ENCODE measurements at regions not wholly inside any gene's neighbourhood (a gene's known extent, or its start where the extent isn't known, plus 50 kb on each side); places are given as distances from the start of the nearest gene placed in this dataset.

- Histone ChIP-seq H2AFZ (ENCODE audit: insufficient read depth, low read depth, low read length, poor library complexity, severe bottlenecking) (no peak overlapping the region), H3K4me2 (replicated peaks; ENCODE audit: low read depth, low read length, poor library complexity, severe bottlenecking) (no peak overlapping the region), H3K27me3 (replicated peaks in 1 of 4; ENCODE audit: control extremely low read depth in 1 of 4, control insufficient read depth in 3 of 4, insufficient read depth in 4 of 4, low read length in 3 of 4) (no peaks in the 10 kb centered on the region), H3K9me3 (ENCODE audit: control extremely low read depth in 1 of 3, control insufficient read depth in 2 of 3, insufficient read depth in 1 of 3, low read length in 2 of 3) (no peaks in the 10 kb centered on the region), H3K4me3 (ENCODE audit: control extremely low read depth in 1 of 5, extremely low read depth in 1 of 5, insufficient read depth in 1 of 5, low read depth in 2 of 5, low read length in 4 of 5) (no peak overlapping the region), H4K20me1 (ENCODE audit: control insufficient read depth, insufficient read depth, low read length, poor library complexity, severe bottlenecking) (no peaks in the 10 kb centered on the region), H3K9ac (ENCODE audit: low read length) (no peak overlapping the region), H3K27ac (ENCODE audit: low read length in 2 of 2) (no peak overlapping the region), H3K4me1 (ENCODE audit: control insufficient read depth in 2 of 2, insufficient read depth in 2 of 2, low read length in 2 of 2) (no peaks in the 10 kb centered on the region), H3K36me3 (replicated peaks in 1 of 2; ENCODE audit: control extremely low read depth in 1 of 2, control insufficient read depth in 1 of 2, extremely low read depth in 1 of 2, insufficient read depth in 2 of 2, low read length in 1 of 2) (no peaks in the 10 kb centered on the region), H3K79me2 (ENCODE audit: control insufficient read depth, insufficient read depth, low read length) (no peaks in the 10 kb centered on the region)
- no peak for ATAC-seq (ENCODE audit: low read depth)
- ChIA-PET CTCF (no interaction called here), POLR2A (no interaction called here)
- no peaks in the 10 kb centered on the region for H3K9me3 Mint-ChIP-seq (ENCODE audit: insufficient read depth)
- H3K4me3 Mint-ChIP-seq: no peak overlapping the region
- no peaks in the 10 kb centered on the region for H3K4me1 Mint-ChIP-seq
- WGBS (ENCODE audit: insufficient coverage): 77% methylated on average over 3 of the region's 4 CpGs
- H3K27me3 Mint-ChIP-seq: no peaks in the 10 kb centered on the region
- DNase-seq: no peak
- intact Hi-C loops (cut with micrococcal nuclease): no loop called here
- H3K27ac Mint-ChIP-seq: no peak overlapping the region
- TF ChIP-seq CTCF (IDR thresholded peaks at IDR 0.05) (no peak), EZH2 (IDR thresholded peaks at IDR 0.05; ENCODE audit: borderline replicate concordance, insufficient read depth, low read depth, low read length, poor library complexity, severe bottlenecking) (no peak)
Measured at GRCh38 chr11:56889986-56890385, 98.7 kb upstream of the OR5AK2 start.

- POLR2A ChIA-PET: no interaction called here
- Mint-ChIP-seq H3K9me3 (ENCODE audit: insufficient read depth) (no peaks in the 10 kb centered on the region), H3K27me3 (no peaks in the 10 kb centered on the region), H3K4me1 (no peaks in the 10 kb centered on the region), H3K4me3 (no peak overlapping the region), H3K27ac (no peak overlapping the region)
- Histone ChIP-seq H3K79me2 (ENCODE audit: control insufficient read depth, insufficient read depth, low read length) (no peaks in the 10 kb centered on the region), H2AFZ (ENCODE audit: insufficient read depth, low read depth, low read length, poor library complexity, severe bottlenecking) (no peak overlapping the region), H3K9me3 (ENCODE audit: control extremely low read depth in 1 of 3, control insufficient read depth in 2 of 3, insufficient read depth in 1 of 3, low read length in 2 of 3) (no peaks in the 10 kb centered on the region), H3K9ac (ENCODE audit: low read length) (no peak overlapping the region), H3K4me2 (replicated peaks; ENCODE audit: low read depth, low read length, poor library complexity, severe bottlenecking) (no peak overlapping the region), H3K27me3 (replicated peaks in 1 of 4; ENCODE audit: control extremely low read depth in 1 of 4, control insufficient read depth in 3 of 4, insufficient read depth in 4 of 4, low read length in 3 of 4) (no peaks in the 10 kb centered on the region), H3K27ac (ENCODE audit: low read length in 2 of 2) (no peak overlapping the region), H3K4me3 (ENCODE audit: control extremely low read depth in 1 of 5, extremely low read depth in 1 of 5, insufficient read depth in 1 of 5, low read depth in 2 of 5, low read length in 4 of 5) (no peak overlapping the region), H3K36me3 (replicated peaks in 1 of 2; ENCODE audit: control extremely low read depth in 1 of 2, control insufficient read depth in 1 of 2, extremely low read depth in 1 of 2, insufficient read depth in 2 of 2, low read length in 1 of 2) (no peaks in the 10 kb centered on the region), H4K20me1 (ENCODE audit: control insufficient read depth, insufficient read depth, low read length, poor library complexity, severe bottlenecking) (no peaks in the 10 kb centered on the region), H3K4me1 (ENCODE audit: control insufficient read depth in 2 of 2, insufficient read depth in 2 of 2, low read length in 2 of 2) (no peaks in the 10 kb centered on the region)
- DNase-seq: no peak
- 100% methylated on average over 1 of the region's 3 CpGs for WGBS (ENCODE audit: insufficient coverage)
- intact Hi-C loops (cut with micrococcal nuclease): no loop called here
- no peak for TF ChIP-seq CTCF (IDR thresholded peaks at IDR 0.05)
- no peak for TF ChIP-seq EZH2 (IDR thresholded peaks at IDR 0.05; ENCODE audit: borderline replicate concordance, insufficient read depth, low read depth, low read length, poor library complexity, severe bottlenecking)
- ATAC-seq (ENCODE audit: low read depth): no peak
- CTCF ChIA-PET: no interaction called here
Measured at GRCh38 chr11:56887940-56888339, 100.8 kb upstream of the OR5AK2 start.
